GM18861 (cell line): ENCODE measurements at regions not wholly inside any gene's neighbourhood (a gene's known extent, or its start where the extent isn't known, plus 50 kb on each side); places are given as distances from the start of the nearest gene placed in this dataset.

Experiments used
- ATAC-seq: cut with Tn5 transposase; IDR thresholded peaks from one replicate; pipeline ENCODE4 v1.9.1; 2021; ENCODE audit not compliant: unreplicated experiment

DNA sequence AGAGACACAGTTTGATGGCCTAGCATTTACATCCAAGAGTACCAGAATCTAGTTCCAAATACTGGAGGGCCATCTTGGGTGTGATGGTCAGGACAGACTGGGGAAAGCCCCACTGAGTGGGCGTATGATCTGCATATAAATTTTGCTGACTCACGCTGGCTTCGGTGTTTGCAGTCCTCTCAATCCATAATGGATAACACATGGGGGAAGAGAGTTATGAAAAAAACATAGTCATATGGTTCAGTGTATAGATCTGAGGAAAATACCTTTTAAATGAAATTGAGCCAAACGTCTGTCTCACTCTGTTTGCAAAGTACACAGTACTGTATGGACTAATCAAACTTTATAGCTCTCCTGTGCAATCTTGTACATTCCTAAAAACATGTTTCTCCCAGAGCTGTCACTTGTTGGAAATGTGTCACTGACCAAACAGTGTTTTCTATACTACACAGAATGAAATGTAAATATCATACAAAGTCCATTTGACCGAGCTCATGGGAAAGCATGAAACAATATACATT lies 125.3 kb upstream of the THBS1 start:
- ATAC-seq = no peak

DNA sequence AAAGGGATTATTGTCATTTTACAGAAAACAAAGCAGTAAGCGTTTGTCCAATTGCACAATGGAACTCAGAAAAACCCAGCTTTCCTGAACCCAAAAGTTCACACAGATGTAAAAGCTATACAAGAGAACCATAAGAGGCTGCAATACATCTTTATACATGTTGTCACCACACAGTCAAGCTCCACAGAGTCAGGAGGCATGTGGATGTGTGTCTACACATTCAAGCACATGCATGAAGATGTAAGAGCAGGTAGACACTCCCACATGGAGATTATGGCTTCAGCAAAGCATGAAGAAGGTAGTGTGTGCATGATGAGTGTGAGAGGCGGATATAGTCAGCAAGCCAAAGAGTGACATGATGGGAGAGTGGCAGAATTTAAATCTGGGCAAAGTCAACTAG lies 124.7 kb upstream of the THBS1 start:
- ATAC-seq = no peak

DNA sequence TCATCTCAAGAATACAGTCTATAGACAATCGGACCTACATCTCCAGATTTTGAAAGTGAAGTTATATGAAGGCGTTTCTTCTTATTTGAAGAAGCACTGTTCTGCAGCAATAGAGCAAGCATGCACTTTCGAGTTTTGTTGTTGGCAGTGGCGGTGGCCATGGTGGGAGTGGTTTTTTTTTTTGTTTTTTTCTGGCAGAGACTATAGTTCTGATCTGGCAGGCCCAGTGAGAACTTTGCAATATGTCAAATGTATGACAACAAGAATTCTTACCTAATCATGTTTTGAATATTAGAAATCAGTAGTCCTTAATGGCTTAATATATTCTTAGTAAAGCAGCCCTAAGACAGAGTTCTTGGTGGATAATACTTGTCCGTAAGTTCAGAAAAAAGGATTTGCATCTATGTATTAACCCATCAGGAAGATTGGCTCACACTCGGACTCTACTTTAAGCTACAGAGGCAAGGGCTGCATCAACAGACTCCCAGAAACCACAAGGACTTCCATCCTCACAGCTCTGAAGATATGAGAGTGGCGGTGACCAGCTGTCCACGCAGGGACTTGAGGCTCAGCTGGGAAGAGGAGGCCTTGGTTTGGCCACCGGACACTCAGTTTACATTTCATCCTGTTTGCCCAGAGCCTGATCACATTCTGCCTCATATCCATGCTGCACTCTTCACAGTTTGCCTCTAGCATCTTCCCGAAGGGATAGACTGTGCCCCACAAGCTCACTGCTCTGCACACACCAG lies 124.1 kb upstream of the THBS1 start:
- no peak for ATAC-seq

DNA sequence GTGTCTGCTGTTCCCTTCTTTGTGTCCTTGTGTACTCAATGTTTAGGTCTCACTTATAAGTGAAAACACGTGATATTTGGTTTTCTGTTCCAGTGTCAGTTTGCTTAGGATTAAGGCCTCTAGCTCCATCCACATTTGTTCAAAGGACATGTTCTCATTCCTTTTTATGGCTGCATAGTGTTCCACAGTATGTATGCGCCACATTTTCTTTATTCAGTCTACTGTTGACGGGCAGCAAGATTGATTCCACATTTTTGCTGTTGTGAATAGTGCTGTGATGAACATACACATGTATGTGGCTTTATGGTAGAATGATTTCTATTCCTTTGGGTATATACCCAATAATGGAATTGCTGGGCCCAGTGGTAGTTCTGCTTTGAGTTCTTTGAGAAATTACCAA lies 122.7 kb upstream of the THBS1 start:
- no peak for ATAC-seq

DNA sequence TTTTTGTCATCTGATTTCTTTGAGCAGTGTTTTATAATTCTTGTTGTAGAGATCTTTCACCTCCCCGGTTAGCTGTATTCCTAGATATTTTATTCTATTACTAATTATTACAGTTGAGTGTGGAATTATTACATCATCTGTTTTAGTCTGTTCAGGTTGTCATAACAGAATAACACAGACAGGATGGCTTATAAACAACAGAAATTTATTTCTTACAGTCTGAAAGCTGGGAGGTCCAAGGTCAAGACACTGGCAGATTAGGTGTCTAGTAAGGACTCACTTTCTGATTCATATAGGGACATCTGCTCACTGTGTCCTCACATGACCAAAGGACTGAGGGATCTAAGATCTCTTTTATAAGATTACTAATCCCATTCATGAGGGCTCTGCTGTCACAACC lies 121.3 kb upstream of the THBS1 start:
- ATAC-seq = no peak

DNA sequence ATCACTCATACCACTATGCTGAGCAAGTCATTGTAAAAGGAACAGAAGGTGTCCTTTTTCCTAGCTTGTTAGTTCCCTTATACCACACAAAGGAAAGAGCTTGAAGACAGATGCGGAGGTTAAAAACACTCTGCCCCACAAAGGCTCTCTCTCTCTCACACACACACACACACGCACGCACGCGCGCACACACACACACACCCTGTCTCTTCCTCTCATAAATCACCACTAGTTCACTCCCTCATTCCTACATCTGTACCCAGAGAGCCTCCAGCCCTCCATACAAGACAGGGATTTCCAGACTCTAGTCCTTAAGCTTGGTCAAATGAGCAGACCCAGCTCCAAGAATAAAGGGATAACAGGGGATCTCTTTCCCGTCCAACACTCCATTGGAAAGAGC lies 120.1 kb upstream of the THBS1 start:
- ATAC-seq = no peak

DNA sequence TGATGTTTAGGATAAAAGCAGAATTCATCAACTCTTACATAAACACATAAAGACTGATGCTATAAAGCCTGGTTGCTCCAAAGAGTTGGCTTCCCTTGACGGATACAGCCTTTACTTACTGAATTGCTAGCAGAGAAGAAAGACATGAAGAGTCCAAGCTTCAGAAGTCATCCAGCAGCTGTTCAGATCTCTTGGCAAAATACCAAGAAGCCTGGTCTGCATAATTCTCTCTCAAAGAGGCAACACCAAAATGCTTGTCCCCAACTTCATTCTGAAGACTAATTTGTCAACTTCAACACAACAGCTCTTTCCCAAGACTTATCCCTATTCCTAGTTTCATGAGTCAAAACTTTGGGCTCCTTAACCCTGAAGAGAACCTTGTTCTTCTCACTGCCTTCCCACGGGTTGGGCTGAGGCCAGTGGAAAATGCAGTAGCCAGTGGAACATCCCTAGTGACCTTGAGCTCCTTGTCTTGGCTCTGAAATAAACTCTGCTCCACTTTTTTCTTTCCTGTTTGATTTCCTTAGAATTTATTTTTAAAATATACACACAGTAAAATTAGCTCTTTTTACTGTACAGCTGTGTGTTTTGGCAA lies 119.2 kb upstream of the THBS1 start:
- no peak for ATAC-seq

DNA sequence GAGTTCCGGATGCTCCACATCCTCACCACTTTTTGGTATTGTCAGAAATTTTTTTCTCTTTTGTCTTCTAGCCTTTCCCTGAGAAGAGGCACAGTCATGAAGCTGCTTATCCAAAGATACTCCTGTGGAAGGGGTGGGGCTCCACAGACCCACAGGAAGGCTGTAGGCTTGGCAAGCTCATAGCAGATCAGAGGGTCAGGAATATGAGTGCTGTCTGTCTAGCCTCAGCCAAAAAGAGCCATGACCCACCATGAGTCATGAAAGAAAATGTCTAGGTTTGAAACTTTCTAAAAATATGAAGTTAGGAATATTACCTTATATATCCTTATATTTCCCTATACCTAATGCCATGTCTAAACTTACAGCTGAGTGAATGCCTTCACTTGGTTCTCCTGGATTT lies 118.2 kb upstream of the THBS1 start:
- no peak for ATAC-seq

DNA sequence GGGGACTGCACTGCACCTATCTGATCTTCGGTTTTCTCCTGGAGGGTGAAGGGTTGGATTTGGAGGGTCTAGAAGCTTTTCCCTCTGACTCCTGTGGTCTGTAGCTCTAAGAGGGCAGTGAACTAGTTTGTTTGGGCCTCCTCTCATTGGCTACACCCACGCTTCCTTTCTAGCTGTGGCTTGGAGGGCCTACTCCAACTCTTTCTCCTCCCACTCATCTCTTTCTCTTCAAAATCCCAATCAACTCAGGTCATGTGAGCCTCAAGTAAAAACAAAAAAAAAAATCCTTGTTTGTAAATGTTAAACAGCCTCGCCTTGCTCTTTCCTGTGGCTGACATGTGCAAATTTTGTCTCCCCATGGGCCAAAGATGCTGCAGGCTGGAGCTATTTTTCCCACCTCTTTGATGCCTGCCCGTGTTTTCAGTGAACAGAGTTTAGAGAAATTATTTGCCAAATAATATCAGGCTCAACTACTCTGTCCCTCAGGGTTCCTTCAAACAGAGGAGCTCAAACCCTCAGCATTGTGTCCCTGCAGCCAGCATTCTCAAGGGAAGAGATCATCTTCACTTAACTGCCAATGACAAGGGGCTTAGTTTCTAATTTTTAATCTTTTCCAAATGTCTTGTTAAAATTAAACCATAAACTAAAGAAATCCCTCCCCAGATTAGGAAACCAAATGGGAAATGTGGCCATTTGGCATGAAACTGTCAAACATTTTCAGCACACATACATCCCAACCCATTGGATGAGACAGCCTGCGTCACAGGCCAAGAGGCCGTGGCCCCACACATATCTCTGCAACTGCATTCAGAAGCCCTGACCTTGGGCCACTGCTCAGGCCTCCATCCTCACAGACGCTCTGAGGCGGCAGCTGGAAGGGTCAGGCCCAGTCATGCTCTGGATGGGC lies 114.8 kb upstream of the THBS1 start:
- no peak for ATAC-seq

DNA sequence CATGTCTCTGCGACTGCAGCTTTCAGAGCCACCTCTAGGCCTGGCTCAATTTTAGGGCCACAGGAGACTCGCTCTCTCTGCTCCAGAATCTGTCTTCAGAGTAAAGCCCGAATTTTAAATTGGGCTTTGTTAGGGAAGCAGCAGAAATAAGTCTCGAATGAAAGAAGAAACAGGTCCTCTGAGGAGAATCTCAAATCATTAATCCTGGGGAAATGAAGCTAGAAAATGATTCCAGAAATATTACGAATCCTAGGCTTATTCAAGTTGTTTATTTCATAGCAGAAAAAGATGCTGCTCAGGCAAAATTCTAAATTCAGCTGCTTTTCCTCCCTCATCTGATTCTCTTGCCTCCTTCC lies 114.2 kb upstream of the THBS1 start:
- no peak for ATAC-seq

DNA sequence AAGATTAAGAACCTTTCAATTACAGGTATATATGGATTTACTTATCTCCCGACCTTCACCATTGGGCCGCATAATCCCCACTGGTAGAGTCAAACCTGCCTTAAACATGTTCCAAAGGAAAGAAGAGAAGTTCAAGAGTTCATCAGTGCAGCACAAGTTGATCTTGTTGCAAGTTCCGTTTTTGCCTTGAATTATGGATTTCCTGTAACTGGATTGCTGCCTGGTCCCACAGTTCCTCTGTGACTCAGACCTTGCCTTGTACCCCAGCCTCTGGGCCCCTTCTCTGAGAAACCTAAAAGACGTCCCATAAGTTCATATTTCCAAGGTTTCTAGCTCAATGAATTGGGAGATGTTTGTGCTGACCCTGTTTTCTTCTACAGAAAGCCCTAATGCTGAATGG lies 112.5 kb upstream of the THBS1 start:
- no peak for ATAC-seq

DNA sequence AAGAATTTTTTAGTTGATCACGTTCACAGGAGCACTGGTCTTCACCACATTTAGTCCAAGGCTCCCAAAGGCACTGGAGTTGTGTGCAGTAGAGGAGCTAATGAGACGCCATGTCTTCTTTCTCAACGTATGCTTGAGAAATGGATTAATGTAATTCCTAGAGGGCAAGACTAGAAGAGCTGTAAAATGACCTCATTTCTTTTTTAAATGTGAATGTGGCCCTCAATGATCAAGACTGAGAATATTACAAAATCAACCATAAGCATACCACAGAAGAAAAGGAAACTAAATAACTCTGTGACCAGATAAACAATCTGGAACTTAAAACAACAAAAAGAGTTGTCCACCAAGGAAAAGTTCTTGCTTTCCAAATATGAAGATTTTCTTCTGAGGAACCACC lies 112.1 kb upstream of the THBS1 start:
- no peak for ATAC-seq

DNA sequence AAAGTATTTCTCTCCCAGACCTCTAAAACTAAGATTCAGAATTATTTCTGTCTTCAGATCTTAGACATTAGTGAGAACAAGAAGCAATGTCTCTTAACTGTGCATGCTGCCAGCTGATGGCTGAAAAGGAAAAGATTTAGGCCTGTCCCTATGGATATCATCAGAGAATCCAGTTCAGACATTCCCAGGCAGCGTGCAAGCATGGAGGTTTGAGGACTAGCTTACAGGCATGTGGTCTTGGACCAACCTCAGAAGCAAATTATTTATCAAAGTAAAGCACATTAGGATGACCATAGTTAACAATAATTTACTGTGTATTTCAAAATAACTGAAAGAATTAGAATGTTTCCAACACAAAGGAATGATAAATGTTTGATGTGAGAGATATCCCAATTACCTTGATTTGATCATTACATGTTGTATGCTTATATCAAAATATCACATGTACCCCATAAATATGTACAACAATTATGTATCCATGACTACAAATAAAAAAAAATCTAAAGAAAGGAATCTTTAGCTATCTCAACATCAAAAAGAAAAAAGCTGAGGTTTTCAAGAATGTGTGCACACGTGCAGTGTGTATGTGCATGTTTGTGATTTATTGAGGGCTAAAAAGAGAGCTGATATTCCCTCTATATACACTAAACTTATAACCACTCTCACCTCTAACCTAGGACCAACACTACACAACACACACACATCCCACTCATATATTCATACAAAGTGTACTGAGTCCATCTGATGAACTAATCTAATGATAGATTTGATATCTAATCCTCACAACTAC lies 108.9 kb upstream of the THBS1 start:
- no peak for ATAC-seq

DNA sequence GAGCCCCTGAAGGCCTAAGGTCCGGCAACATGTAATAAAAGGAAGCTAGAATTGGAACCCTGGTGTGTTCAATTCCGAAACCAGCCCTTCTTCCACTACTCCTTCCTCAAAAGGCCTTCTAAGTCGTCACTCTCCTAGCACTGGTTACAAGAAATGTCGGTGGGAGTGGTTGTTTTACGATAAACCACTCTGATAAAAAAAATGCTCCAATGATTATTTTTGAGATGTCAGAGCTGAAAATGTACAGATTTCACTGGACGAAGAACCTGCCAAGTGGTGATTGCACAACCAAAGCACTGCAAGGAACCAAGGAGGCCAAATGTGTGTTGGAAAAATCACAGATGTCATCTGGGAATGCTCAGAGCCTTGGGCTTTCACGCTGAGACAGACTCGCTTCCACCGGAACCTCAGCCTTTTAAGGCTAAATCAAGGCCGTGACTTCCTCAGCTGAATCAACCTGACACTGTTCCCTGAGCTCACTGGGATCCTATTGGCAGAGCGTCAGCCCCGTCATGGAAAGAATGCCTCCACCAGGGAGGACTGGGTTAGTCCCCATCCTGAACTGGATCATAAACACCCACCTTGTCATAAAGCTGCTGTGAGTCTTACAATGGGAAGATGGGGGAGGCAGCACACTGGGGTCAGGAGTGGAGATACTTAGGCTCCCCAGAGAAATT lies 108.1 kb upstream of the THBS1 start:
- no peak for ATAC-seq

DNA sequence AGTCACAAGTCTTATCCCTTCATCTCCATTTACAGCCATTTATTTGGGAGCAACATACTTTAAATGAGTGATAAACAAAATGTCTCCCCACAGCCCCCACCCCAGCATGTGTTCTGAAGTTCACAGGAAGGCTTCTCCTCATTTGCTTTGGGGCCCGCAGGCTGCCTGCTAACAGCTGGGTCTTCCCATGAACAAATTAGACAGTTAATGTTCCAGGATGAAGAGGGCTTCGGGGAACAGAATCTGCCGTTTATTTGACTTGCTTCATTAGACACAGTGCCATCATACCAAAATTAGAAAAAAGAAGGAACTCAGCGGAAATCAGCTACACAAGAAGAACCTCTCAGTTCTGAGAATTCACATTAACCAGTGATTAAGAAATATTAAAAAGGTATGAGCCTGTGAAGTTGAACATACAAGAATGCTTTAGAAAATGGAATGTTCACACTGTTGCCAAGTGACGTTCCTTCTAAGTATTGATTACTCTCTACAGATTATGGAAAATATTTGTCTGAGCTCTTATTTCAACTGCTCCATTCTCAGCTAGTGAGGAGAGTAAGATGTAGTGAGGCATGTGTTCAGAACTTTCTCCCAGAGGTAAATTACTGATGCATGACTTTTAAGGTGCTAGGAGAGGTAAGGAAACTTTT lies 107.5 kb upstream of the THBS1 start:
- no peak for ATAC-seq

DNA sequence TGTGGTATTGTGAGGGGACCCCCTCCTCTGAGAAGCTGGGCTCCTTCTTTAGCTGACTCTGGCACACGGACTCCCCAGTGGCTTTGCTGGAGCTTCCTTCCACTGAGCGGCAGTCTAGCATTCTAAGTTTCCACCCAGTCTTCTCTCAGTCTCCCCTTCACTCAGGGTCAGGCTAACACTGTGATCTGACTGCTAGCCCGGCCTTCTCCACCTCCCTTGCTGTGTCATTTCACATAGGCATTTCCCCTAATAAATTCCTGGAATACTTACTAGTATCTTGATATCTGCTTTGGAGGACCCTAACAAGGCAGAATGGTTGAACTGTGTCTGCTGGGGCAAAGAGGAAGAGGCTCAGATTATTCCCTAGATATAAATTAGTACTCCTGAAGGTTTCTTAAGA lies 106.2 kb upstream of the THBS1 start:
- no peak for ATAC-seq

DNA sequence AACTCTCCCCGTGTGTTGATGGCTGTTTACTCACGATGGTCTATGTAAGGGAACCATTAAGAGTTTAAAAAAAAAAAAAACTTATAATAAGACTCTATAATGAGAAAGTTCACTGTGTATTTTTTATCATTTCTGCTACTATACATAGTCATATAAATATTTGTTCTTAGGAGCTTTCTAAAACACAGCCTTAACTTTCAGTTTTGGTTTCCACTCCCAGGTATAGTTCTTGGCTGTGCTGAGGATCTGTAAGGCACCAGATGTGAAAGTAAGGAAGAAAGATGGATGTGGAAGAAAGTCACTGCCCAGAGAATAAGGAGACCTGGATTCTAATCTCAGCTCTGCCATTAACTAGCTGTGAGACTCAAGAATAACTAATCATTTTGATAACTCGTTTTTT lies 101.9 kb upstream of the THBS1 start:
- ATAC-seq = no peak

DNA sequence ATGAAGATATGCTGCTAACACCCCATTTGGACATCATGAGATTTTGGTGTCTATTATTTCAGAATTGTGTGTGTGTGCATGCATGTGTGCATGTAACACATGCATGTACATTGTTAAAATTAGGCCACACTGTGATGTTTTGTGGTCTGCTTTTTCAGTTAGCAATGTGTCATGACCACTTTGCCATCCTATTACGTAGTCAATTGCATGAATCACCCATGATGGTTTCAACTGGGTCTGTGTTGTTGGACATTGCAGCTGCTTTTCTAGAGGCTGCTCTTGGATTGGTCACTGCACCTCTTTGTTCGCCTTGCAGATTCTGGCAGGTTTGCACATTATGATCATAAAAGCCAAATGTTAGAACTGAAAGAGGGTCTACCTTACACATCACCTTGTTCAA lies 101.0 kb upstream of the THBS1 start:
- ATAC-seq = no peak

DNA sequence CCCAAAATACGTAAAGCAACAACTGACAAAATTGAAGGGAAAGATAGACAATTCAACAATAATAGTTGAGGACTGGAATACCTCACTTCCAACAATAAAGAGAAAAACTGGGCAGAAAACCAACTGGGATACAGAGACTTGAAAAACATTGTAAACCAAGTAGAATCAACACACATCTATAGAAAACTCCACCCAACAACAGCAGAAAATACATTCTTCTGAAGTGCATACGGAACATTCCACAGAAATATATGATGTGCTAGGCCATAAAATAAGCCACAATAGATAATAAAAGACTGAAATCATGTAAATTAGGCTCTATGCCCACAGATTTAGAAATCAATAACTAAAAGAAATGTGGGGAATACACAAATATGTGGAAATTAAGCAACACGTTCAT lies 98.4 kb upstream of the THBS1 start:
- no peak for ATAC-seq
